Spleen (tissue), 11 donors: ENCODE measurements at regions not wholly inside any gene's neighbourhood (a gene's known extent, or its start where the extent isn't known, plus 50 kb on each side); places are given as distances from the start of the nearest gene placed in this dataset.

Source experiments
- DNase-seq: peaks from one replicate; pipeline ENCODE4 v3.0.0-alpha.2; 2020
- H3K27ac ChIP-seq, 8 donors: fragments of 200-600 bp; sonication (generic) in 7 of 8; 1 replicate in 4 of 8; 2 replicates in 4 of 8; pipeline versions ENCODE4 v1.5.0 to v1.8.0; 2016 to 2021; ENCODE audit warnings: inconsistent platforms in 4 of 8, mild to moderate bottlenecking in 4 of 8, moderate library complexity in 1 of 8
- H3K27me3 ChIP-seq, 7 donors: fragments of 200-600 bp; sonication (generic) in 6 of 7; replicated peaks in 1 of 7; 1 replicate in 4 of 7; 2 replicates in 3 of 7; pipeline versions ENCODE4 v1.5.0 to v1.8.0; 2016 to 2021; ENCODE audit warnings: inconsistent platforms in 3 of 7, mild to moderate bottlenecking in 1 of 7
- H3K36me3 ChIP-seq, 6 donors: fragments of 200-600 bp; sonication (generic) in 5 of 6; 1 replicate in 4 of 6; 2 replicates in 2 of 6; pipeline versions ENCODE4 v1.5.0 to v1.8.0; 2016 to 2021; ENCODE audit warnings: inconsistent platforms in 2 of 6
- H3K4me1 ChIP-seq, 6 donors: fragments of 200-600 bp; sonication (generic) in 5 of 6; 1 replicate in 3 of 6; 2 replicates in 3 of 6; pipeline versions ENCODE4 v1.5.0 to v1.8.0; 2016 to 2021; ENCODE audit warnings: inconsistent platforms in 3 of 6
- H3K4me3 ChIP-seq, 8 donors: fragments of 200-600 bp; sonication (generic) in 7 of 8; 1 replicate in 4 of 8; 2 replicates in 4 of 8; pipeline versions ENCODE4 v1.5.0 to v1.8.0; 2016 to 2021; ENCODE audit warnings: inconsistent platforms in 4 of 8, mild to moderate bottlenecking in 4 of 8, moderate library complexity in 2 of 8
- H3K9me3 ChIP-seq, 8 donors: fragments of 200-600 bp; sonication (generic) in 7 of 8; 1 replicate in 4 of 8; 2 replicates in 4 of 8; pipeline versions ENCODE4 v1.5.0 to v1.8.0; 2016 to 2021; ENCODE audit warnings: inconsistent platforms in 4 of 8
- POLR2A ChIP-seq, 3 donors: fragments of 450-650 bp; IDR thresholded peaks; one replicate each; pipeline ENCODE4 v1.5.1; 2017; ENCODE audit warnings: antibody characterized with exemption in 3 of 3, mild to moderate bottlenecking in 1 of 3
- POLR2AphosphoS5 ChIP-seq, 3 donors: sonication (generic); formaldehyde crosslinking; IDR thresholded peaks; one replicate each; pipeline ENCODE4 v1.5.1; 2017; ENCODE audit warnings: antibody characterized with exemption in 3 of 3
- WGBS, 5 donors: extraction: QIAGEN DNeasy Blood & Tissue Kit in 3 of 5; methylation state at CpG; one replicate each; pipeline versions ENCODE4 v1.1.5 to v1.1.7; 2013 to 2018; 5-methylcytosine and 5-hydroxymethylcytosine counted together
- intact Hi-C: fragments of 100-400 bp; cut with DNase I; formaldehyde crosslinking; loops from one replicate; pipeline ENCODE4 v1.15.0; 2023; ENCODE audit warnings: low total_unique reads
- TF ChIP-seq, protein P1 (sequence below), 11 experiments: fragments of 200-600 bp in 7 of 11; fragments of 450-650 bp in 4 of 11; sonication (generic) in 4 of 11; IDR thresholded peaks in 8 of 11; conservative IDR thresholded peaks in 3 of 11; 1 replicate in 7 of 11; 2 replicates in 4 of 11; pipeline versions ENCODE4 v1.4.0 to v1.8.0; 2016 to 2021; ENCODE audit warnings: antibody characterized with exemption in 11 of 11, inconsistent platforms in 4 of 11, mild to moderate bottlenecking in 1 of 11
- donor health status: healthy with polysubstance abuse.
- donor health status: DM: no; HTN: no; CAD: no; lungs with moderate emphysema.
- donor health status: DM: no; HTN: no; CAD: no.
- donor health status: Bipolar disorder and iron deficiency.
- donor health status: healthy.
- donor health status: DM: no; HTN: no; CAD: no.
- donor health status: DM: yes; HTN: yes; CAD: no.

DNA sequence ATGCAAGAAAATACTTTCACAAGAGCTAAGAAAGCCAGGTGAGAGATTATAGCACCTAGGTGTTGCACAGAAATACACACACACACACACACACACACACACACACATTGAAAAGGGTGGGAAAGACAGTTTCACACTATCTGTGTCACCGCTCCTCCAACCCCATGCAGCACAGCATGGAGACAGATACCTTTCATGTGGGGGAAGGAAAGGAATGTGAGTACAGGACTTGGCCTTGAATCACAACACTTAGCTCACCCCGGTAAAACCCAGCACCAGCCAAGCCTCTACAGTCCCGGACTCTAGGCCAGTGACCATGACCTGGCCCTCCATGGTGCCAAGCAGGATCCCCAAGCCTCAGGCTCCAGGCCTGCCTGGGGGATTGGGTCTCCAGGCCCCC is 462.0 kb upstream of the SPRY2 start:
- H3K27ac ChIP-seq, result no peak overlapping the region
- no peaks in the 10 kb centered on the region for H3K36me3 ChIP-seq
- TF ChIP-seq, protein P1, sequence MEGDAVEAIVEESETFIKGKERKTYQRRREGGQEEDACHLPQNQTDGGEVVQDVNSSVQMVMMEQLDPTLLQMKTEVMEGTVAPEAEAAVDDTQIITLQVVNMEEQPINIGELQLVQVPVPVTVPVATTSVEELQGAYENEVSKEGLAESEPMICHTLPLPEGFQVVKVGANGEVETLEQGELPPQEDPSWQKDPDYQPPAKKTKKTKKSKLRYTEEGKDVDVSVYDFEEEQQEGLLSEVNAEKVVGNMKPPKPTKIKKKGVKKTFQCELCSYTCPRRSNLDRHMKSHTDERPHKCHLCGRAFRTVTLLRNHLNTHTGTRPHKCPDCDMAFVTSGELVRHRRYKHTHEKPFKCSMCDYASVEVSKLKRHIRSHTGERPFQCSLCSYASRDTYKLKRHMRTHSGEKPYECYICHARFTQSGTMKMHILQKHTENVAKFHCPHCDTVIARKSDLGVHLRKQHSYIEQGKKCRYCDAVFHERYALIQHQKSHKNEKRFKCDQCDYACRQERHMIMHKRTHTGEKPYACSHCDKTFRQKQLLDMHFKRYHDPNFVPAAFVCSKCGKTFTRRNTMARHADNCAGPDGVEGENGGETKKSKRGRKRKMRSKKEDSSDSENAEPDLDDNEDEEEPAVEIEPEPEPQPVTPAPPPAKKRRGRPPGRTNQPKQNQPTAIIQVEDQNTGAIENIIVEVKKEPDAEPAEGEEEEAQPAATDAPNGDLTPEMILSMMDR (IDR thresholded peaks at IDR 0.05 in 8 of 11, conservative IDR thresholded peaks at IDR 0.05 in 3 of 11), result no peak
- TF ChIP-seq POLR2A (IDR thresholded peaks at IDR 0.05) (no peak), POLR2AphosphoS5 (IDR thresholded peaks at IDR 0.05) (no peak)
- no peak overlapping the region for H3K4me3 ChIP-seq
- no peaks in the 10 kb centered on the region for H3K9me3 ChIP-seq
- no peaks in the 10 kb centered on the region for H3K4me1 ChIP-seq
- DNase-seq, result no peak
- H3K27me3 ChIP-seq, result no peaks in the 10 kb centered on the region
- intact Hi-C loops, result no loop called here
- WGBS, 5 donors, result 68 to 87% (median 72%) methylated on average over 3 of the region's 3 CpGs

DNA sequence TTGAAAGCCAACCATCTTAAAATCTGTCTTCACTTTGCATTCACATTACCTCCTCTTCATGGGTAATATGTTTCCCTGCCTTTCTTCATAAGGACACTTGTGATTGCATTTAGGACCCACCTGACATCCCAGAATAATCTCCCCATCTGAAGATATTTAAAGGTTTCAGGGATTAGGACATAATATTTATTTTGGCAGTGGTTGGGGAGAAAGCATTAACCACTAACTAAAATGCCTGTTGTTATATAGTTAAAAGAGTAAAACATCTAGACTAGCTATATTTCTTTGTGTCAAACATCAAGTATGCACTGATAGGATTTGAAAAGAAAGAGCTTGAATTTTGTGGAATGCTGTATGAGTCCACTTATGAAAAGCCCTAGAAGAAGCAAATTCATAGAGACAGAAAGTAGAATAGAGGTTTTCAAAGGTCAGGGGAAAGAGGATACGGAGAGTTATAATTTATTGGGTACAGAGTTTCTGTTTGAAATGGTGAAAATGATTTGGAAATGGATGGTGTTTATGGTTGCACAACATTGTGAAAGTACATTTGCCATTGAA is 457.7 kb upstream of the SPRY2 start:
- no peaks in the 10 kb centered on the region for H3K36me3 ChIP-seq
- intact Hi-C loops, result no loop called here
- no peaks in the 10 kb centered on the region for H3K27me3 ChIP-seq
- peaks cover 0 to 3% (median 0%) of the 10 kb centered on the region in 6 donors for H3K4me1 ChIP-seq
- no peak overlapping the region for H3K27ac ChIP-seq
- H3K4me3 ChIP-seq, result no peak overlapping the region
- DNase-seq, result no peak
- WGBS, 5 donors, result 56 to 77% (median 71%) methylated on average over 1 of the region's 1 CpG
- no peaks in the 10 kb centered on the region for H3K9me3 ChIP-seq
- TF ChIP-seq, protein P1 (IDR thresholded peaks at IDR 0.05 in 8 of 11, conservative IDR thresholded peaks at IDR 0.05 in 3 of 11), result no peak
- TF ChIP-seq POLR2AphosphoS5 (IDR thresholded peaks at IDR 0.05), result no peak
- no peak for TF ChIP-seq POLR2A (IDR thresholded peaks at IDR 0.05)

DNA sequence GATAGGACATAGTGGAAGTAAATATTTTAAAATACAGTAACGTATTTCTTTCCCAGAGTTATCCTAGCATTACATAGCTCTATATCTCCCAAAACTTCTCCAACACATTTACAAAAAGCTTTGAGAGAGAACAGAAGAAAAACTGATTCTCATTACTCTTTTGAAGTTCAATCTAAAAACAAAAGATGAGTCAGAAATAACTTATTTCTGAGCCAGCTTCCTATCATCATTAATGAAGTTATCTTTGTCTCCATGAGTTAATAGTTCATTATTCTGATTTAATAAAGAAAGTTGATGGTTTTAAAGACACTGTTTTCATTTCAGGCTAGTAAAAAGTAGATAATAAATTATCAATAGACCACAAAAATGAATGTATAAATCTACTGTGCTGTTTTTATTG is 446.7 kb upstream of the SPRY2 start:
- H3K27ac ChIP-seq, result no peak overlapping the region
- no peaks in the 10 kb centered on the region for H3K27me3 ChIP-seq
- no peaks in the 10 kb centered on the region for H3K9me3 ChIP-seq
- WGBS, 5 donors, result 78 to 97% (median 86%) methylated on average over 1 of the region's 1 CpG
- no peaks in the 10 kb centered on the region for H3K4me1 ChIP-seq
- no peaks in the 10 kb centered on the region for H3K36me3 ChIP-seq
- DNase-seq, result no peak
- no peak overlapping the region for H3K4me3 ChIP-seq
- intact Hi-C loops, result no loop called here
- TF ChIP-seq, protein P1 (IDR thresholded peaks at IDR 0.05 in 8 of 11, conservative IDR thresholded peaks at IDR 0.05 in 3 of 11), result no peak
- TF ChIP-seq POLR2AphosphoS5 (IDR thresholded peaks at IDR 0.05), result no peak
- no peak for TF ChIP-seq POLR2A (IDR thresholded peaks at IDR 0.05)

DNA sequence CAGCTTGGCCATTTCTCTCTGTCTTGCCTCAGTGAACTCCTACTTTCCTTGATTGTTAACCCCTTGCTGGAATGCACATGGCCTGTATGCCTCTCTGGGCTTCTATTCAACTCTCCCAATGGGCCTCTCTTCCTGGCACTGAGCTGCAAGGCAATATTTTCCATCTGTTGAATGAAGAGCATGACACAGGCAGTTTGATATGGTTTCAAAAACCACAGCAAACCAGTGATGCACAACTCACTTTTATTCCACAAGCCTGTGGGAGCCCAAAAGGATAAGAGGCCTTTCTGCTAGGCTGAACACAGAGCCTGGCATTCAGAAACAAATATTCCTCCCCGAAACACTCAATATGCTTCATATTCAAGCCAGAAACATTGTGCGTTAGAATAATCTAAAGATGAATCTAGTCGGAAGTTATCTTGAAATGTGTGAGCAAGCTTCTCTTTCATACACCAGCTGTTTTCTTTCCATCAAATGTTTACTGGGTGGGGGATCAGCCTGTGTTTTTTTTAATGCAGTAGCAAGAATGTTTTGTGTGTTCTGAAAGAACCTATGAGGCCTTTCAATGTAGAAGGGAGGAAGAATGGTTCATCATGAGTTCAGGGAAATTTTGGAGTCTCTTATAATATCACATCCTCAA is 443.1 kb upstream of the SPRY2 start:
- WGBS, 5 donors, result 48 to 80% (median 65%) methylated on average over 3 of the region's 3 CpGs
- no peak overlapping the region for H3K27ac ChIP-seq
- no peak overlapping the region for H3K4me3 ChIP-seq
- H3K27me3 ChIP-seq, result no peaks in the 10 kb centered on the region
- no peaks in the 10 kb centered on the region for H3K36me3 ChIP-seq
- TF ChIP-seq, protein P1 (IDR thresholded peaks at IDR 0.05 in 8 of 11, conservative IDR thresholded peaks at IDR 0.05 in 3 of 11), result no peak
- no peak for TF ChIP-seq POLR2A (IDR thresholded peaks at IDR 0.05)
- TF ChIP-seq POLR2AphosphoS5 (IDR thresholded peaks at IDR 0.05), result no peak
- no peak for DNase-seq
- H3K9me3 ChIP-seq, result no peaks in the 10 kb centered on the region
- H3K4me1 ChIP-seq, result no peaks in the 10 kb centered on the region
- intact Hi-C loops, result no loop called here
